SU-DHL-6 (cell line): ENCODE measurements at regions not wholly inside any gene's neighbourhood (a gene's known extent, or its start where the extent isn't known, plus 50 kb on each side); places are given as distances from the start of the nearest gene placed in this dataset.

ENCODE experiments used
- CTCF ChIP-seq: fragments of 200-600 bp; sonication (generic); IDR thresholded peaks from one replicate; pipeline ENCODE4 v1.5.1; 2017; ENCODE audit warnings: antibody characterized with exemption, mild to moderate bottlenecking, low read length, moderate library complexity; ENCODE audit not compliant: insufficient read depth, poor library complexity, severe bottlenecking
- EZH2phosphoT487 ChIP-seq: fragments of 200-600 bp; sonication (generic), shearing (Covaris generic); conservative IDR thresholded peaks from 2 replicates; pipeline ENCODE4 v1.6.1; 2018; ENCODE audit warnings: mild to moderate bottlenecking, antibody characterized with exemption, low read length, moderate library complexity, mixed read lengths

GRCh38 chr10:123557366-123558108 is 108.6 kb upstream of the GPR26 start:
- TF ChIP-seq CTCF (no peak), EZH2phosphoT487 (no peak)
